Effector memory CD8-positive, alpha-beta T cell (primary cell): ENCODE measurements at regions not wholly inside any gene's neighbourhood (a gene's known extent, or its start where the extent isn't known, plus 50 kb on each side); places are given as distances from the start of the nearest gene placed in this dataset.

Experiments
- ATAC-seq: fragments of 150-1000 bp; cut with Tn5 transposase; replicated peaks from 2 replicates; pipeline ENCODE4 v1.10.0; 2021; ENCODE audit warnings: mild to moderate bottlenecking, moderate library complexity
- DNase-seq, 3 experiments: peaks; one replicate each; pipeline ENCODE4 v3.0.0; 2021
- H3K27ac Mint-ChIP-seq, 2 donors: one replicate each; pipeline ENCODE4 v1.8.0; 2022; ENCODE audit warnings: mild to moderate bottlenecking in 2 of 2, mixed read lengths in 2 of 2, moderate library complexity in 2 of 2
- H3K27me3 Mint-ChIP-seq, 2 donors: one replicate each; pipeline ENCODE4 v1.8.0; 2022; ENCODE audit warnings: mixed read lengths in 2 of 2
- H3K36me3 Mint-ChIP-seq: one replicate; pipeline ENCODE4 v1.8.0; 2022; ENCODE audit warnings: mild to moderate bottlenecking, moderate library complexity, mixed read lengths; ENCODE audit not compliant: insufficient read depth
- H3K4me1 Mint-ChIP-seq, 2 donors: one replicate each; pipeline ENCODE4 v1.8.0; 2022; ENCODE audit warnings: low read depth in 2 of 2, mixed read lengths in 2 of 2
- H3K4me3 Mint-ChIP-seq, 2 donors: one replicate each; pipeline ENCODE4 v1.8.0; 2022; ENCODE audit warnings: mild to moderate bottlenecking in 2 of 2, mixed read lengths in 2 of 2, moderate library complexity in 2 of 2
- H3K9me3 Mint-ChIP-seq, 2 donors: one replicate each; pipeline ENCODE4 v1.8.0; 2022; ENCODE audit warnings: mixed read lengths in 2 of 2

DNA sequence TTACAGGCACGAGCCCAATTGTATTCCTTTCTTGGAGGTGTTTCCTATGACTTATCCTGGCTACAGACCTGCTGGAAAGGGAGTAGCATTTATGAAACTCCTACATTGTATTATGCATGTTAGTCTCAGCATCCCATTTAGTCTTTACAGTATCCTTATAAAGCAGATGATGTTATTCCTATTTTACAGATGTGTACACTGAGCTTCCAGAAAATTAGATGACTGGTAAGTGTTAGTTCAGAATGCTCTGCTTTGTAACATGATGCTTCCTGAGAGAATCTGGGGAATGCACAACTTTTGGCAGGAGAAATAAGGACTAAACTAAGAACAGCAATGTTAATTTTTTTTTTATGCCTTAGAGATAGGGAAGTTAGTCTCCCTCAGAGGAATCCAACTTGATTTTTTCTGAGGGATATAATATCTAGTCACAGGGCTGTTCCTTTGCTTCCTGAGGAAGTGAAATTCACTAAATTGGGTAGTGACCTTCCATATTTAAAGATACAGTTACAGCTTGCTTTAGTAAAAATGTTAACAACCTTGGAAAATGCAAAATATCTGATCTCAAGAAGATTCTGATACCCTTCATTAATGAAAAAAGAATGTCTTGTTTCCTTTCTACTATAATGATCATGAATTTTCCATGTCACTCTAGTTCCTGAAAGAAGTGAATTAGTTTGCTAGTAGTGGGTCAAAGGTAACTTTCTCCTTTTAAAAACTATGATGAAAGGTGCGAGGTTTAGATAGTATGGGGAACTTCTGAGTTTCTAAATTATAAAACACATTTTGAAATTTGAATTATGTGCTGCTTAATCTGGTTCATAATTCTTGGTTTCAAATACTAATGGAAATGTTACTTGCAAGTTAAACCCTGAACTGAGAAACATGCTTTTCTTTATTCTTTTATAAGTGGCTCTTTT is 194.0 kb upstream of the PRPS1L1 start:
- H3K36me3 Mint-ChIP-seq = no peaks in the 10 kb centered on the region
- H3K4me3 Mint-ChIP-seq = no peak overlapping the region
- H3K4me1 Mint-ChIP-seq = no peaks in the 10 kb centered on the region
- no peak for DNase-seq
- H3K27me3 Mint-ChIP-seq = peaks cover 0 to 5% of the 10 kb centered on the region in 2 donors
- H3K27ac Mint-ChIP-seq = no peak overlapping the region
- no peaks in the 10 kb centered on the region for H3K9me3 Mint-ChIP-seq
- ATAC-seq = no peak

DNA sequence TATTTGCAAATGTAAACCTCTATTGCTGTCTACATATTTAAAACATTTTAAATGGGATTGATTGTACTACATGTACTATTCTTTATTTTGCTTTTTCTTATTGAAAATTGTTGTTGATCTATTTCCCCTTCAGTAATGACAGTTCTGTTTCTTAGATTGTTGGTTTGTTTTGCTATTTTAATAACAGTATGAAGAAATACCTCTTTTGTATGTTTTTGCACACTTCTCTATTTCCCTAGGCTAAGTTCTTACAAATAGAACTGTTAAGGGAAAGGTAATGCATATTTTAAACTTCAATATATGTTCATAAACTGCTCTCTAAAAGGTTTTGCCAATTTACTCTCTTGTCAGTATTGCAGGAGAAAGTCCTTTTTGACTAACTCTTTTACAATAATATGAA is 195.0 kb upstream of the PRPS1L1 start:
- H3K4me3 Mint-ChIP-seq = no peak overlapping the region
- DNase-seq = no peak
- H3K36me3 Mint-ChIP-seq = no peaks in the 10 kb centered on the region
- peaks cover 0 to 7% of the 10 kb centered on the region in 2 donors for H3K27me3 Mint-ChIP-seq
- no peak for ATAC-seq
- H3K27ac Mint-ChIP-seq = no peak overlapping the region
- no peaks in the 10 kb centered on the region for H3K4me1 Mint-ChIP-seq
- H3K9me3 Mint-ChIP-seq = no peaks in the 10 kb centered on the region

DNA sequence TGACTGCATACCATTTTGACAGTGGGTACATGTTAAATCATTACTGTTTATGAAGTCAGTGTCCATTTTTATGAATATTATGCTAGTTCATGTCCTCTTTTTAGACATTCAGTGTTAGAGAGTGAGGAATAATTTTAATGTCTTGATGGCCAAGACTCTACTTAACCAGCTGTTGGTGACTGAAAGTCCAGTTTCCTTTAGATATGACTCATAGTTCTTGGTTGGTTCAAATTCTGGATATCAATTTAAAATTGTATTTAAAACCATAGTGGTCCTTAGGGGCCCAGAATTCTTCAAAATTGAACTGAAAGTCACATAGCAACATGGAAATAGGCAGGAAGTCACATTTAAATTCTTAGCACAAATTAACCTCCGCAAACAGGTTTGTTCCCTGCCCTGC is 196.5 kb upstream of the PRPS1L1 start:
- H3K9me3 Mint-ChIP-seq = no peaks in the 10 kb centered on the region
- H3K4me3 Mint-ChIP-seq = no peak overlapping the region
- no peaks in the 10 kb centered on the region for H3K36me3 Mint-ChIP-seq
- no peaks in the 10 kb centered on the region for H3K4me1 Mint-ChIP-seq
- DNase-seq (no peak), ATAC-seq (no peak)
- H3K27me3 Mint-ChIP-seq = peaks cover 0 to 7% of the 10 kb centered on the region in 2 donors
- no peak overlapping the region for H3K27ac Mint-ChIP-seq

GRCh38 chr7:18225067-18225466 is 197.4 kb upstream of the PRPS1L1 start:
- Mint-ChIP-seq H3K9me3 (no peaks in the 10 kb centered on the region), H3K4me1 (no peaks in the 10 kb centered on the region), H3K4me3 (no peak overlapping the region), H3K27me3 (peaks cover 0 to 7% of the 10 kb centered on the region in 2 donors), H3K36me3 (no peaks in the 10 kb centered on the region), H3K27ac (no peak overlapping the region)
- ATAC-seq (no peak), DNase-seq (no peak)

- no peak for ATAC-seq
- Mint-ChIP-seq H3K36me3 (no peaks in the 10 kb centered on the region), H3K27ac (no peak overlapping the region), H3K4me3 (no peak overlapping the region), H3K27me3 (peaks cover 0 to 7% of the 10 kb centered on the region in 2 donors), H3K9me3 (no peaks in the 10 kb centered on the region), H3K4me1 (no peaks in the 10 kb centered on the region)
- no peak for DNase-seq
These were observed 199.0 kb upstream of the PRPS1L1 start for GRCh38 chr7:18226598-18226997.

DNA sequence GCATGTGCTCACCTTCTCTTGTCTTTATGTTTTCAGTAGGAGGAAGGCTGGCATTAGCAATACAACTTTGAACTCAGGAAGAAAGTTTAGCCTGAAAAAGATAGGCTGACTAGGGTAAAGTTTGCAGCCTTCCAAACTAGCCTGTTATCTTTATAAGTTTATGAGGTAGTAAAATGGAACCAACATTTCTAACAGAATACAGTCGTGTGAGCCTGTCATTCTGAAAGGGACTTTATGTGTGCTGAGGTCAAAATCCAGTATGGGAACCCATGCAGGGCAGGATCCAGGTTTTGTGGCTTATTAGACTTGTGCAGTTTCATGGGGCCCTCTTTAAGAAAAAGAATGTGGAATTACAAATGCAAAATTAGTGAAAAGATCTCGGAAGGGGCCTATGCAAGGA is 201.0 kb upstream of the PRPS1L1 start:
- H3K4me1 Mint-ChIP-seq = no peaks in the 10 kb centered on the region
- no peak for ATAC-seq
- no peak for DNase-seq
- no peaks in the 10 kb centered on the region for H3K36me3 Mint-ChIP-seq
- H3K27ac Mint-ChIP-seq = no peak overlapping the region
- no peaks in the 10 kb centered on the region for H3K9me3 Mint-ChIP-seq
- no peak overlapping the region for H3K4me3 Mint-ChIP-seq
- H3K27me3 Mint-ChIP-seq = peaks cover 0 to 14% of the 10 kb centered on the region in 2 donors

DNA sequence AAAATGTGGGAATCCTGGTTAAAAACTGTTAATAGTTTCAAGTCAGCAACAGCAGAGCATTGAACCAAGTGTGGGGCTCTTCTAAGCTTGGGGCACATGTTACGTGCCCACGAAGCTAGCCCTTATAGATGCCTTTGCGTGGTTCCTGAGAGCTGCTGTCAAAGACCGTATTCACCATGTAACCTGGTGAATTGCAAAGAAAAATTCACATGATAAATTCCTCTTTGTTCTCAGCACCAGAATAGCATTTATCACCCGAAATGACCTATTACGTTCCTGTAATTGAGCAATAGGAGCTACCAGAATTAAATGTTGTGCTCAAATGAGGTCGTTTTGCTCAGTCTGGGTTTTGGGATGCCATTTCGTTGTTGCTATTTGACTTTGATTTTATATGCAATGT is 202.6 kb upstream of the PRPS1L1 start:
- Mint-ChIP-seq H3K4me3 (no peak overlapping the region), H3K36me3 (no peaks in the 10 kb centered on the region), H3K27ac (no peak overlapping the region), H3K9me3 (no peaks in the 10 kb centered on the region), H3K4me1 (no peaks in the 10 kb centered on the region), H3K27me3 (peaks cover 0 to 14% of the 10 kb centered on the region in 2 donors)
- DNase-seq (no peak), ATAC-seq (no peak)

DNA sequence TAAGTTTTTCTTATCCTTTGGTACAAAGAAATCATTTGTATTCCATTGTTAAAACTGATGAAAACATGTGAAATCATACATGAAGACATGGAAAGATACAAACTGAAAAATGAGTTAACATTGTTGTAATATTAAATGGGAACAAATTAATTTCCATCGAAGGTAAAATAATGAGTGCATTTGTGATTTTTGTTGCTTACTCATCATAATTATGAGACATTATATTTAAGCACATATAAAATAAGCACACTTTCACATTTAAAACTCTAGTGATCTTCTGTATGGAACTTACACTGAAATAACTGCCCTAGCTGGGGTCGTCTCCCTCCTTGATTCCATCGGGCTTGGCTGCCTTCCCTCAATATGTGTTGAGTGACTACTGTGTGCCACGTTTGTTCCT is 204.2 kb upstream of the PRPS1L1 start:
- ATAC-seq = no peak
- Mint-ChIP-seq H3K4me1 (no peaks in the 10 kb centered on the region), H3K9me3 (no peaks in the 10 kb centered on the region), H3K4me3 (no peak overlapping the region), H3K36me3 (no peaks in the 10 kb centered on the region), H3K27ac (no peak overlapping the region), H3K27me3 (peaks cover 0 to 6% of the 10 kb centered on the region in 2 donors)
- DNase-seq = no peak

- Mint-ChIP-seq H3K4me3 (no peak overlapping the region), H3K4me1 (peaks cover 0 to 4% of the 10 kb centered on the region in 2 donors), H3K36me3 (no peaks in the 10 kb centered on the region), H3K27me3 (peaks cover 0 to 6% of the 10 kb centered on the region in 2 donors), H3K27ac (no peak overlapping the region), H3K9me3 (no peaks in the 10 kb centered on the region)
- ATAC-seq (no peak), DNase-seq (no peak)
These were observed 206.9 kb upstream of the PRPS1L1 start for GRCh38 chr7:18234519-18234918.

GRCh38 chr7:18235819-18236218 is 208.2 kb upstream of the PRPS1L1 start:
- no peak for ATAC-seq
- DNase-seq = no peak

GRCh38 chr7:18239212-18239611 is 211.6 kb upstream of the PRPS1L1 start:
- H3K27ac Mint-ChIP-seq = no peak overlapping the region
- ATAC-seq (no peak), DNase-seq (no peak)
- no peaks in the 10 kb centered on the region for H3K27me3 Mint-ChIP-seq
- no peak overlapping the region for H3K4me3 Mint-ChIP-seq
- peaks cover 0 to 8% of the 10 kb centered on the region in 2 donors for H3K4me1 Mint-ChIP-seq
- H3K9me3 Mint-ChIP-seq = no peaks in the 10 kb centered on the region
- H3K36me3 Mint-ChIP-seq = no peaks in the 10 kb centered on the region

More at GRCh38 chr7:18235819-18236218, 208.2 kb upstream of the PRPS1L1 start:
- Mint-ChIP-seq H3K36me3 (no peaks in the 10 kb centered on the region), H3K4me3 (no peak overlapping the region), H3K27me3 (peaks cover 0 to 6% of the 10 kb centered on the region in 2 donors), H3K9me3 (no peaks in the 10 kb centered on the region), H3K27ac (no peak overlapping the region), H3K4me1 (peaks cover 0 to 4% of the 10 kb centered on the region in 2 donors)

- H3K27me3 Mint-ChIP-seq = no peaks in the 10 kb centered on the region
- no peak overlapping the region for H3K27ac Mint-ChIP-seq
- DNase-seq (no peak), ATAC-seq (no peak)
- peaks cover 2 to 4% of the 10 kb centered on the region in 2 donors for H3K9me3 Mint-ChIP-seq
- no peak overlapping the region for H3K4me3 Mint-ChIP-seq
- H3K4me1 Mint-ChIP-seq = peaks cover 0 to 8% of the 10 kb centered on the region in 2 donors
- H3K36me3 Mint-ChIP-seq = no peaks in the 10 kb centered on the region
These were observed 214.0 kb upstream of the PRPS1L1 start for GRCh38 chr7:18241543-18242231.

- Mint-ChIP-seq H3K27me3 (no peaks in the 10 kb centered on the region), H3K4me1 (peaks cover 0 to 8% of the 10 kb centered on the region in 2 donors), H3K36me3 (no peaks in the 10 kb centered on the region), H3K9me3 (peaks cover 7 to 12% of the 10 kb centered on the region in 2 donors), H3K4me3 (no peak overlapping the region), H3K27ac (no peak overlapping the region)
- ATAC-seq = no peak
- no peak for DNase-seq
These were observed 216.1 kb upstream of the PRPS1L1 start for GRCh38 chr7:18243731-18244130.

- H3K4me1 Mint-ChIP-seq = no peaks in the 10 kb centered on the region
- no peak overlapping the region for H3K27ac Mint-ChIP-seq
- H3K9me3 Mint-ChIP-seq = peaks cover 12% of the 10 kb centered on the region in 2 donors
- H3K36me3 Mint-ChIP-seq = no peaks in the 10 kb centered on the region
- H3K27me3 Mint-ChIP-seq = no peaks in the 10 kb centered on the region
- ATAC-seq (no peak), DNase-seq (no peak)
- H3K4me3 Mint-ChIP-seq = no peak overlapping the region
These were observed 222.5 kb upstream of the PRPS1L1 start for GRCh38 chr7:18250133-18250532.
